ENCODE measurements at regions not wholly inside any gene's neighbourhood (a gene's known extent, or its start where the extent isn't known, plus 50 kb on each side); places are given as distances from the start of the nearest gene placed in this dataset.
A peak's percentile ranks its signal among the peaks of the same experiment; 100 is the strongest.

GRCh38 chr7:3134745-3135144 lies 91.1 kb upstream of the CARD11 start:
- no peak for ATAC-seq
- TF ChIP-seq ESRRG (CRISPR knock-in tag; IDR thresholded peaks at IDR 0.05) (no peak), CSRNP3 (CRISPR knock-in tag; IDR thresholded peaks at IDR 0.05) (no peak)

GRCh38 chr7:3135626-3136025 lies 92.0 kb upstream of the CARD11 start:
- TF ChIP-seq ARNTL (CRISPR knock-in tag; IDR thresholded peaks at IDR 0.05; ENCODE audit: borderline replicate concordance, low read depth) (no peak), RARB (CRISPR knock-in tag; IDR thresholded peaks at IDR 0.05) (no peak), PATZ1 (CRISPR knock-in tag; IDR thresholded peaks at IDR 0.05; ENCODE audit: borderline replicate concordance) (no peak), OSR1 (CRISPR knock-in tag; IDR thresholded peaks at IDR 0.05) (no peak), TCF4 (CRISPR knock-in tag; IDR thresholded peaks at IDR 0.05; ENCODE audit: borderline replicate concordance) (no peak), ZC3H10 (CRISPR knock-in tag; IDR thresholded peaks at IDR 0.05) (no peak), TOX (CRISPR knock-in tag; IDR thresholded peaks at IDR 0.05; ENCODE audit: borderline replicate concordance) (no peak), ZNF70 (CRISPR knock-in tag; IDR thresholded peaks at IDR 0.05) (no peak), SNAI2 (CRISPR knock-in tag; IDR thresholded peaks at IDR 0.05) (no peak), POU6F1 (CRISPR knock-in tag; IDR thresholded peaks at IDR 0.05; ENCODE audit: borderline replicate concordance, low read depth) (no peak)
- ATAC-seq, result no peak

GRCh38 chr7:3138206-3138605 lies 94.5 kb upstream of the CARD11 start:
- no peak for ATAC-seq
- TF ChIP-seq ZNF565 (CRISPR knock-in tag; conservative IDR thresholded peaks at IDR 0.05; ENCODE audit: low read depth), result 0 out of 2 replicates have a peak, but pooled peaks have one; percentile 49
- no peak for TF ChIP-seq SNAI2 (CRISPR knock-in tag; IDR thresholded peaks at IDR 0.05)

DNA sequence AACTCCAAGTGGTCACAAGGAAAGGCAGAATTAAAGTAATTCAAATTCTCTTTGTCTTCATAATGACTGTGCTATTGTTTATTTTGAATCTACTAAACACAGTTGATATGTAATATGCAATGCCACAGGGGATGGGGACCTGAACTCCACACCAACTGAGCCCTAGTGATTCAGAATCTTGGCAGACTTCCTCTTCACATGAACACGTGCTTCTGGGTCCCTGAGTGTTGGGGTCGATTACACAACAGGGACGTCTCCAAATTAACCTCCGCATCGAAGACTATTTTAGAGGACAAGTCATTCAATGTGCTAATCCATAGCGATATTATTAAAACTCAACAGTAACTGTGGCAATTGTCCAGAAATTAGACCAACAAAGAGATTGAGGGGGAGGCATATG lies 95.3 kb upstream of the CARD11 start:
- TF ChIP-seq GLIS3 (CRISPR knock-in tag; IDR thresholded peaks at IDR 0.05), result no peak
- TF ChIP-seq RARB (CRISPR knock-in tag; IDR thresholded peaks at IDR 0.05), result no peak
- no peak for TF ChIP-seq PPARA (CRISPR knock-in tag; IDR thresholded peaks at IDR 0.05; ENCODE audit: borderline replicate concordance)
- TF ChIP-seq CSDC2 (CRISPR knock-in tag; IDR thresholded peaks at IDR 0.05), result no peak
- no peak for TF ChIP-seq ZNF565 (CRISPR knock-in tag; conservative IDR thresholded peaks at IDR 0.05; ENCODE audit: low read depth)
- TF ChIP-seq SNAI2 (CRISPR knock-in tag; IDR thresholded peaks at IDR 0.05), result no peak
- no peak for TF ChIP-seq OSR1 (CRISPR knock-in tag; IDR thresholded peaks at IDR 0.05)
- TF ChIP-seq ZFP3 (CRISPR knock-in tag; IDR thresholded peaks at IDR 0.05), result no peak
- no peak for TF ChIP-seq ISL1 (CRISPR knock-in tag; IDR thresholded peaks at IDR 0.05)

DNA sequence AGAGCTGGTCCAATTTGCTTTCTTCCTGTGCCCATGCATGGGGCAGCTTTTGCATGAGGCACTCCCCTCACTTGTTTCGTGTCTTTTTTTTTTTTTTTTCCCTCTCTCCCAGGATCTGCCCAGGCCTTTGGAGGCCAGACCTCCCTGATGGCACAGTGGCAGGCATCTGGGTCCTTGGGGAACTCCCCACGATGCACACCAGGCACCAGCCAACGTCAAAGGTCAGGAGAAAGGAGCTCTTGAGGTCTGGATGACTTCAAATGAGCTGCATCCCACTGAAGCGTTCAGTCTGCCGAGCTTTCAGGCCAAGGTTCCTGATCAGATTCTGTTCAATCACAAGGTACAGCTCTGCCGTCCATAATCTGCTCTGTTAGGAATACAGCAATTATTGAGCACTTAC lies 97.2 kb upstream of the CARD11 start:
- ATAC-seq, result no peak
- TF ChIP-seq TSHZ2 (CRISPR knock-in tag; IDR thresholded peaks at IDR 0.05) (no peak), GLIS3 (CRISPR knock-in tag; IDR thresholded peaks at IDR 0.05) (no peak), ZFP30 (CRISPR knock-in tag; IDR thresholded peaks at IDR 0.05) (no peak), ISL1 (CRISPR knock-in tag; IDR thresholded peaks at IDR 0.05) (no peak), BACH2 (CRISPR knock-in tag; IDR thresholded peaks at IDR 0.05; ENCODE audit: borderline replicate concordance) (no peak), PATZ1 (CRISPR knock-in tag; IDR thresholded peaks at IDR 0.05; ENCODE audit: borderline replicate concordance) (no peak)

More for the DNA sequence above, 95.3 kb upstream of the CARD11 start:
- no peak for ATAC-seq

Data from SK-N-SH treated with all-trans-retinoic acid at 6 μM for 48 hours (cell line).